IMR-90 (cell line): ENCODE measurements at regions not wholly inside any gene's neighbourhood (a gene's known extent, or its start where the extent isn't known, plus 50 kb on each side); places are given as distances from the start of the nearest gene placed in this dataset.

Experiments
- ATAC-seq: fragments of 200-7000 bp; cut with Tn5 transposase; 2 replicates; pipeline ENCODE4 v1.9.1; 2020; ENCODE audit warnings: low read depth, mild to moderate bottlenecking, moderate library complexity
- BruUV-seq: library from RNA; stranded (reverse); fragments of 400-500 nt; replicated peaks from 2 replicates; lab custom pipeline; 2021; lab: Mats Ljungman, UMichigan
- CTCF ChIA-PET: fragments of 300-600 bp; formaldehyde crosslinking; extraction: SDS; loops from one replicate; lab custom pipeline; 2021; ENCODE audit warnings: antibody characterized with exemption; lab: Yijun Ruan, JAX
- POLR2A ChIA-PET: fragments of 300-600 bp; sonication (Branson Sonifier 250); formaldehyde crosslinking; loops from one replicate; lab custom pipeline; 2022; ENCODE audit warnings: antibody characterized with exemption; ENCODE audit not compliant: unreplicated experiment; lab: Charles Lee
- DNase-seq: peaks from one replicate; pipeline ENCODE4 v3.0.0; 2013
- H2AFZ ChIP-seq: replicated peaks from 2 replicates; pipeline ENCODE3; 2013; ENCODE audit warnings: low read length, mild to moderate bottlenecking; ENCODE audit not compliant: poor library complexity
- H2AK5ac ChIP-seq: 2 replicates; pipeline ENCODE4 v1.6.1; 2013; ENCODE audit warnings: low read depth, low read length, inconsistent platforms
- H2AK9ac ChIP-seq: replicated peaks from 2 replicates; pipeline ENCODE3; 2013; ENCODE audit warnings: mild to moderate bottlenecking, low read depth, low read length, moderate library complexity; ENCODE audit not compliant: poor library complexity
- H2BK120ac ChIP-seq: 2 replicates; pipeline ENCODE4 v1.6.1; 2013; ENCODE audit warnings: low read depth, low read length, inconsistent platforms
- H2BK15ac ChIP-seq: 3 replicates; pipeline ENCODE4 v1.6.1; 2013; ENCODE audit warnings: low read depth, low read length, inconsistent platforms
- H2BK20ac ChIP-seq: 2 replicates; pipeline ENCODE4 v1.6.1; 2013; ENCODE audit warnings: low read depth, mild to moderate bottlenecking, inconsistent platforms, low read length, moderate library complexity
- H2BK5ac ChIP-seq: 2 replicates; pipeline ENCODE4 v1.6.1; 2013; ENCODE audit warnings: mild to moderate bottlenecking, low read depth, low read length, inconsistent platforms; ENCODE audit not compliant: poor library complexity, severe bottlenecking
- H3K14ac ChIP-seq: replicated peaks from 2 replicates; pipeline ENCODE4 v1.6.1; 2013; ENCODE audit warnings: low read depth, low read length, inconsistent platforms
- H3K18ac ChIP-seq: 2 replicates; pipeline ENCODE4 v1.6.1; 2013; ENCODE audit warnings: low read depth, low read length, control low read depth
- H3K23ac ChIP-seq: 2 replicates; pipeline ENCODE4 v1.6.1; 2013; ENCODE audit warnings: low read depth, low read length, inconsistent platforms
- H3K27ac ChIP-seq: 2 replicates; pipeline ENCODE4 v1.5.1; 2013; ENCODE audit warnings: mild to moderate bottlenecking, control low read depth, low read length; ENCODE audit not compliant: insufficient read depth
- H3K27me3 ChIP-seq: 2 replicates; pipeline ENCODE4 v1.6.1; 2013; ENCODE audit warnings: low read length; ENCODE audit not compliant: control insufficient read depth, insufficient read depth
- H3K36me3 ChIP-seq: 2 replicates; pipeline ENCODE4 v1.6.1; 2013; ENCODE audit warnings: low read length, mixed read lengths; ENCODE audit not compliant: control insufficient read depth, insufficient read depth
- H3K4ac ChIP-seq: 2 replicates; pipeline ENCODE4 v1.6.1; 2013; ENCODE audit warnings: low read depth, low read length, inconsistent platforms
- H3K4me1 ChIP-seq: 2 replicates; pipeline ENCODE4 v1.6.1; 2013; ENCODE audit warnings: low read length, mixed read lengths; ENCODE audit not compliant: control insufficient read depth, insufficient read depth
- H3K4me2 ChIP-seq: 2 replicates; pipeline ENCODE4 v1.6.1; 2013; ENCODE audit warnings: low read depth, mild to moderate bottlenecking, control low read depth, low read length, moderate library complexity
- H3K4me3 ChIP-seq: 2 replicates; pipeline ENCODE4 v1.5.1; 2013; ENCODE audit warnings: low read depth, mild to moderate bottlenecking, control low read depth, low read length, moderate library complexity; ENCODE audit not compliant: insufficient read depth
- H3K56ac ChIP-seq: 2 replicates; pipeline ENCODE4 v1.6.1; 2013; ENCODE audit warnings: low read length, inconsistent platforms; ENCODE audit not compliant: insufficient read depth; ENCODE audit errors: extremely low read depth
- H3K79me1 ChIP-seq, 2 experiments: 2 replicates each; pipeline ENCODE4 v1.6.1; 2013; ENCODE audit warnings: low read length in 2 of 2, inconsistent platforms in 1 of 2, low read depth in 1 of 2
- H3K9ac ChIP-seq: 2 replicates; pipeline ENCODE4 v1.6.1; 2013; ENCODE audit warnings: low read depth, low read length, control low read depth
- H3K9me1 ChIP-seq: 2 replicates; pipeline ENCODE4 v1.6.1; 2013; ENCODE audit warnings: low read length, inconsistent platforms; ENCODE audit not compliant: insufficient read depth
- H3K9me3 ChIP-seq: 2 replicates; pipeline ENCODE4 v1.6.1; 2013; ENCODE audit warnings: low read length; ENCODE audit not compliant: control insufficient read depth, insufficient read depth
- H4K20me1 ChIP-seq: 2 replicates; pipeline ENCODE4 v1.6.1; 2013; ENCODE audit warnings: low read length, inconsistent platforms; ENCODE audit not compliant: insufficient read depth
- H4K5ac ChIP-seq: 2 replicates; pipeline ENCODE4 v1.6.1; 2013; ENCODE audit warnings: mild to moderate bottlenecking, low read depth, low read length, control low read depth
- H4K8ac ChIP-seq, 2 experiments: 2 replicates each; pipeline ENCODE4 v1.6.1; 2013; ENCODE audit warnings: low read depth in 2 of 2, low read length in 2 of 2, control low read depth in 1 of 2, inconsistent platforms in 1 of 2
- H4K91ac ChIP-seq: 2 replicates; pipeline ENCODE4 v1.6.1; 2013; ENCODE audit warnings: low read depth, low read length, inconsistent platforms; ENCODE audit not compliant: insufficient read depth
- BHLHE40 ChIP-seq: fragments of 150-350 bp; IDR thresholded peaks from 2 replicates; pipeline ENCODE4 v1.6.1; 2016; ENCODE audit warnings: mild to moderate bottlenecking, low read depth, low read length
- CEBPB ChIP-seq: IDR thresholded peaks from 2 replicates; pipeline ENCODE4 v1.6.1; 2012; ENCODE audit warnings: low read depth, low read length, improper control_type of control experiment
- CHD1 ChIP-seq: IDR thresholded peaks from 2 replicates; pipeline ENCODE4 v1.6.1; 2012; ENCODE audit warnings: low read depth, low read length, improper control_type of control experiment
- FOS ChIP-seq: fragments of 150-350 bp; IDR thresholded peaks from 2 replicates; pipeline ENCODE4 v1.6.1; 2016; ENCODE audit warnings: low read depth, low read length
- MAFK ChIP-seq: IDR thresholded peaks from 2 replicates; pipeline ENCODE4 v1.6.1; 2012; ENCODE audit warnings: low read depth, low read length, improper control_type of control experiment
- MAZ ChIP-seq: IDR thresholded peaks from 2 replicates; pipeline ENCODE4 v1.6.1; 2012; ENCODE audit warnings: low read depth, mild to moderate bottlenecking, low read length, improper control_type of control experiment, moderate library complexity, borderline replicate concordance
- NFE2L2 ChIP-seq: fragments of 150-350 bp; IDR thresholded peaks from 2 replicates; pipeline ENCODE4 v1.6.1; 2016; ENCODE audit warnings: low read depth, mild to moderate bottlenecking, low read length
- POLR2A ChIP-seq: IDR thresholded peaks from 2 replicates; pipeline ENCODE4 v1.6.1; 2012; ENCODE audit warnings: mild to moderate bottlenecking, low read depth, low read length
- RAD21 ChIP-seq: IDR thresholded peaks from 2 replicates; pipeline ENCODE4 v1.6.1; 2012; ENCODE audit warnings: low read length, improper control_type of control experiment
- RCOR1 ChIP-seq: IDR thresholded peaks from 2 replicates; pipeline ENCODE4 v1.6.1; 2012; ENCODE audit warnings: mild to moderate bottlenecking, low read length, improper control_type of control experiment; ENCODE audit not compliant: insufficient replicate concordance
- RFX5 ChIP-seq: IDR thresholded peaks from 2 replicates; pipeline ENCODE4 v1.8.0; 2012; ENCODE audit warnings: low read depth, mild to moderate bottlenecking, low read length, moderate library complexity
- SMC3 ChIP-seq: fragments of 150-350 bp; IDR thresholded peaks from 2 replicates; pipeline ENCODE4 v1.6.1; 2016; ENCODE audit warnings: low read depth, mild to moderate bottlenecking, antibody characterized with exemption, low read length, moderate library complexity
- WGBS, 2 experiments: methylation state at CpG; one replicate each; pipeline versions ENCODE4 v1.1.5 to v1.1.7; 2013; ENCODE audit warnings: missing lambda C conversion rate in 2 of 2; ENCODE audit not compliant: insufficient read length in 1 of 2; ENCODE audit errors: extremely low coverage in 2 of 2; 5-methylcytosine and 5-hydroxymethylcytosine counted together
- dilution Hi-C: fragments of 300-500 bp; cut with HindIII; formaldehyde crosslinking; loops from one replicate; pipeline ENCODE4 v1.14.3; 2018; ENCODE audit warnings: low sequenced_read_pairs; ENCODE audit not compliant: unreplicated experiment
- in situ Hi-C: fragments of 300-500 bp; cut with MboI; formaldehyde crosslinking; loops from 3 replicates; pipeline ENCODE4 v1.14.3; 2019; ENCODE audit warnings: low sequenced_read_pairs, inconsistent platforms, mixed read lengths
- intact Hi-C: fragments of 100-400 bp; cut with micrococcal nuclease; formaldehyde crosslinking; loops from 2 replicates; pipeline ENCODE4 v1.10.0; 2022
- TF ChIP-seq, protein P1 (sequence below): fragments of 150-350 bp; IDR thresholded peaks from 2 replicates; pipeline ENCODE4 v1.6.1; 2016; ENCODE audit warnings: low read depth, mild to moderate bottlenecking, low read length, moderate library complexity, borderline replicate concordance
- TF ChIP-seq, protein P2 (sequence below): fragments of 150-350 bp; IDR thresholded peaks from 2 replicates; pipeline ENCODE4 v1.6.1; 2017; ENCODE audit warnings: mild to moderate bottlenecking, antibody characterized with exemption, low read length, low read depth
- TF ChIP-seq, protein P3 (sequence below): conservative IDR thresholded peaks from 2 replicates; pipeline ENCODE4 v1.5.1; 2012; ENCODE audit warnings: mild to moderate bottlenecking, low read depth, low read length, improper control_type of control experiment

DNA sequence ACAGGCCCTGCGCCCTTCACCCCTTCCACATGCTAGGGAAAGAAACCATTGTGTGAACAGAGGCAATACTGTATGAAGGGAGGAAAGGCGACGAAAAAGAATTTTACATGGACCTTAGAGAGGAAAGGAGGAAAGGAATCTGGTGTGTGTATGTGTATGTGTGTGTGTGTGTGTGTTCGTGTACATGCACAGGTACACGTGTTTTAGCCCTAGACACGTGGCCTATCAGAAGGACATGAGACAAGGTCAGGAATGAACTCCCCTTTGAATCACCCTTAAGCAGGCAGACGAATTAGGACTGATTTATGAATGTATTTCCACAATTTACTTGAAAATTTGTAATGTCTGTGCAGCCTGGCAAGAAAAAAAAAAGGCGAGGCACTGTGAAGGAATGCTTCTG, 276.0 kb downstream of the ZNF516 start:
- ChIA-PET POLR2A (no interaction called here), CTCF (interaction anchor here (0.7 kb wide), 1 partner anchor 1742 kb away, joined by 4 read pairs; no protein-coding TSS in a partner anchor)
- 0 out of 2 replicates have a peak, but pooled peaks cover 2% of the 10 kb centered on the region for H3K9me3 ChIP-seq
- no peak overlapping the region for H3K4me2 ChIP-seq
- H3K9me1 ChIP-seq, result no peaks in the 10 kb centered on the region
- ATAC-seq (no peak), DNase-seq (no peak)
- no peaks in the 10 kb centered on the region for H3K27me3 ChIP-seq
- H3K18ac ChIP-seq, result no peak overlapping the region
- H3K79me1 ChIP-seq, result no peaks in the 10 kb centered on the region
- no peak overlapping the region for H3K4ac ChIP-seq
- dilution Hi-C loops, result no loop called here
- H4K20me1 ChIP-seq, result no peaks in the 10 kb centered on the region
- H4K5ac ChIP-seq, result no peak overlapping the region
- H3K4me3 ChIP-seq, result no peak overlapping the region
- no peak overlapping the region for H3K27ac ChIP-seq
- no peak overlapping the region for H2BK5ac ChIP-seq
- H2AK9ac ChIP-seq, result no peak overlapping the region
- no peak overlapping the region for H3K9ac ChIP-seq
- no TSS peak for BruUV-seq
- H4K8ac ChIP-seq, result no peak overlapping the region
- H2BK120ac ChIP-seq, result no peak overlapping the region
- H3K36me3 ChIP-seq, result no peaks in the 10 kb centered on the region
- no peak overlapping the region for H2BK20ac ChIP-seq
- H3K4me1 ChIP-seq, result no peaks in the 10 kb centered on the region
- intact Hi-C loops, result no loop called here
- TF ChIP-seq, protein P1, sequence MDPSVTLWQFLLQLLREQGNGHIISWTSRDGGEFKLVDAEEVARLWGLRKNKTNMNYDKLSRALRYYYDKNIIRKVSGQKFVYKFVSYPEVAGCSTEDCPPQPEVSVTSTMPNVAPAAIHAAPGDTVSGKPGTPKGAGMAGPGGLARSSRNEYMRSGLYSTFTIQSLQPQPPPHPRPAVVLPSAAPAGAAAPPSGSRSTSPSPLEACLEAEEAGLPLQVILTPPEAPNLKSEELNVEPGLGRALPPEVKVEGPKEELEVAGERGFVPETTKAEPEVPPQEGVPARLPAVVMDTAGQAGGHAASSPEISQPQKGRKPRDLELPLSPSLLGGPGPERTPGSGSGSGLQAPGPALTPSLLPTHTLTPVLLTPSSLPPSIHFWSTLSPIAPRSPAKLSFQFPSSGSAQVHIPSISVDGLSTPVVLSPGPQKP, result no peak
- TF ChIP-seq RCOR1, result no peak
- no peak for TF ChIP-seq CEBPB
- TF ChIP-seq MAFK, result no peak
- TF ChIP-seq, protein P2, sequence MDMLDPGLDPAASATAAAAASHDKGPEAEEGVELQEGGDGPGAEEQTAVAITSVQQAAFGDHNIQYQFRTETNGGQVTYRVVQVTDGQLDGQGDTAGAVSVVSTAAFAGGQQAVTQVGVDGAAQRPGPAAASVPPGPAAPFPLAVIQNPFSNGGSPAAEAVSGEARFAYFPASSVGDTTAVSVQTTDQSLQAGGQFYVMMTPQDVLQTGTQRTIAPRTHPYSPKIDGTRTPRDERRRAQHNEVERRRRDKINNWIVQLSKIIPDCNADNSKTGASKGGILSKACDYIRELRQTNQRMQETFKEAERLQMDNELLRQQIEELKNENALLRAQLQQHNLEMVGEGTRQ, result no peak
- no peak for TF ChIP-seq FOS
- no peak for TF ChIP-seq BHLHE40
- no peak for TF ChIP-seq CHD1
- TF ChIP-seq RFX5, result no peak
- no peak for TF ChIP-seq SMC3
- no peak for TF ChIP-seq RAD21
- no peak for TF ChIP-seq POLR2A
- no peak for TF ChIP-seq NFE2L2
- TF ChIP-seq, protein P3, sequence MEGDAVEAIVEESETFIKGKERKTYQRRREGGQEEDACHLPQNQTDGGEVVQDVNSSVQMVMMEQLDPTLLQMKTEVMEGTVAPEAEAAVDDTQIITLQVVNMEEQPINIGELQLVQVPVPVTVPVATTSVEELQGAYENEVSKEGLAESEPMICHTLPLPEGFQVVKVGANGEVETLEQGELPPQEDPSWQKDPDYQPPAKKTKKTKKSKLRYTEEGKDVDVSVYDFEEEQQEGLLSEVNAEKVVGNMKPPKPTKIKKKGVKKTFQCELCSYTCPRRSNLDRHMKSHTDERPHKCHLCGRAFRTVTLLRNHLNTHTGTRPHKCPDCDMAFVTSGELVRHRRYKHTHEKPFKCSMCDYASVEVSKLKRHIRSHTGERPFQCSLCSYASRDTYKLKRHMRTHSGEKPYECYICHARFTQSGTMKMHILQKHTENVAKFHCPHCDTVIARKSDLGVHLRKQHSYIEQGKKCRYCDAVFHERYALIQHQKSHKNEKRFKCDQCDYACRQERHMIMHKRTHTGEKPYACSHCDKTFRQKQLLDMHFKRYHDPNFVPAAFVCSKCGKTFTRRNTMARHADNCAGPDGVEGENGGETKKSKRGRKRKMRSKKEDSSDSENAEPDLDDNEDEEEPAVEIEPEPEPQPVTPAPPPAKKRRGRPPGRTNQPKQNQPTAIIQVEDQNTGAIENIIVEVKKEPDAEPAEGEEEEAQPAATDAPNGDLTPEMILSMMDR, result no peak
- no peak for TF ChIP-seq MAZ
- no peak overlapping the region for H3K14ac ChIP-seq
- no peak overlapping the region for H2AFZ ChIP-seq
- H4K91ac ChIP-seq, result no peak overlapping the region
- H3K23ac ChIP-seq, result no peak overlapping the region
- H2AK5ac ChIP-seq, result no peak overlapping the region
- WGBS, 2 experiments, result no CpG with 5 or more reads among the region's 8 CpGs
- in situ Hi-C loops, result no loop called here
- no peak overlapping the region for H2BK15ac ChIP-seq
- H3K56ac ChIP-seq, result no peak overlapping the region
